Ovary (tissue), 7 donors: ENCODE measurements at regions not wholly inside any gene's neighbourhood (a gene's known extent, or its start where the extent isn't known, plus 50 kb on each side); places are given as distances from the start of the nearest gene placed in this dataset.

ENCODE experiments used
- DNase-seq, 5 donors: peaks; one replicate each; pipeline ENCODE4 v3.0.0-alpha.2; 2019 to 2020
- H3K27ac ChIP-seq, 2 donors: fragments of 200-600 bp; one replicate each; pipeline versions ENCODE4 v1.5.1 to v1.8.0; 2019 to 2022
- H3K27me3 ChIP-seq: fragments of 200-600 bp; one replicate; pipeline ENCODE4 v1.8.0; 2022
- H3K36me3 ChIP-seq: fragments of 200-600 bp; sonication (generic); one replicate; pipeline ENCODE4 v1.5.1; 2019
- H3K4me1 ChIP-seq: one replicate; pipeline ENCODE4 v1.8.1; 2013; ENCODE audit warnings: mild to moderate bottlenecking, moderate library complexity; ENCODE audit not compliant: insufficient read depth
- H3K4me3 ChIP-seq: fragments of 200-600 bp; sonication (generic); one replicate; pipeline ENCODE4 v1.5.1; 2017
- H3K9me3 ChIP-seq, 2 donors: fragments of 200-600 bp in 1 of 2; sonication (generic) in 1 of 2; one replicate each; pipeline versions ENCODE4 v1.5.1 to v1.8.1; 2013 to 2019; ENCODE audit warnings: mild to moderate bottlenecking in 1 of 2, moderate library complexity in 1 of 2
- EP300 ChIP-seq: sonication (generic); formaldehyde crosslinking; IDR thresholded peaks from one replicate; pipeline ENCODE4 v1.6.1; 2017; ENCODE audit warnings: antibody characterized with exemption
- POLR2A ChIP-seq: fragments of 450-650 bp; IDR thresholded peaks from one replicate; pipeline ENCODE4 v1.6.1; 2017; ENCODE audit warnings: antibody characterized with exemption, mild to moderate bottlenecking, moderate library complexity
- WGBS, 3 donors: extraction: QIAGEN DNeasy Blood & Tissue Kit in 1 of 3; methylation state at CpG; one replicate each; pipeline versions ENCODE4 v1.1.5 to v1.1.7; 2013 to 2017; 5-methylcytosine and 5-hydroxymethylcytosine counted together
- intact Hi-C, 4 donors: fragments of 100-400 bp; cut with DNase I; formaldehyde crosslinking; loops; one replicate each; pipeline versions ENCODE4 v1.11.0 to v1.15.1; 2022 to 2023
- TF ChIP-seq, protein P1 (sequence below), 3 donors: fragments of 450-650 bp in 2 of 3; fragments of 200-600 bp in 1 of 3; IDR thresholded peaks; one replicate each; pipeline versions ENCODE4 v1.5.1 to v1.8.0; 2016 to 2022; ENCODE audit warnings: antibody characterized with exemption in 3 of 3, mild to moderate bottlenecking in 1 of 3
- donor health status: DM: no; HTN: no; CAD: no; lungs with moderate emphysema.
- donor health status: DM: no; HTN: no; CAD: no.
- donor health status: Bipolar disorder and iron deficiency.
- donor health status: DM: no; HTN: no; CAD: no.
- donor health status: DM: yes; HTN: yes; CAD: no.

DNA sequence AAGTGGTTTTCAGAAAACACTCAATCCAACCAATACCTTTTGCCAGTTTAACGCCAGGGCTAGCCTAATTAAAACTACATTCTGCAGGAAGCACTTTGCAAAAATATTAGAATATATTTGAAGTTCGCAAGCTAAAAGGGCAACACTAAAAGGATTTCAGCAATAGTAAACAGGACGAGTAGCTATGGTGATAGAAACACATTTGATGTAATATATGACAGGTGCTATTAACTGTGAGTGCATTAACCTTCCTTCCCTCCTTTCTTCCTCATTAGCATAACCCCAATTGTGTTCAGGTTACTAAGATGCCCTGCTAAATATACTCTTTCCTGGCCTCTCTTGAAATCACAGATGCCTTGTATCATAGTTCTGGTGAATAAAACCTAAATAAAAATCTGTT is 85.6 kb upstream of the TMCC3 start:
- peaks cover 2% of the 10 kb centered on the region for H3K4me1 ChIP-seq
- H3K27ac ChIP-seq: no peak overlapping the region
- H3K9me3 ChIP-seq: no peaks in the 10 kb centered on the region
- no peak overlapping the region for H3K4me3 ChIP-seq
- 78 to 91% (median 91%) methylated on average over 3 of the region's 3 CpGs for WGBS, 3 donors
- DNase-seq: no peak
- no peaks in the 10 kb centered on the region for H3K27me3 ChIP-seq
- no peaks in the 10 kb centered on the region for H3K36me3 ChIP-seq
- TF ChIP-seq EP300 (no peak), POLR2A (no peak)
- TF ChIP-seq, protein P1, sequence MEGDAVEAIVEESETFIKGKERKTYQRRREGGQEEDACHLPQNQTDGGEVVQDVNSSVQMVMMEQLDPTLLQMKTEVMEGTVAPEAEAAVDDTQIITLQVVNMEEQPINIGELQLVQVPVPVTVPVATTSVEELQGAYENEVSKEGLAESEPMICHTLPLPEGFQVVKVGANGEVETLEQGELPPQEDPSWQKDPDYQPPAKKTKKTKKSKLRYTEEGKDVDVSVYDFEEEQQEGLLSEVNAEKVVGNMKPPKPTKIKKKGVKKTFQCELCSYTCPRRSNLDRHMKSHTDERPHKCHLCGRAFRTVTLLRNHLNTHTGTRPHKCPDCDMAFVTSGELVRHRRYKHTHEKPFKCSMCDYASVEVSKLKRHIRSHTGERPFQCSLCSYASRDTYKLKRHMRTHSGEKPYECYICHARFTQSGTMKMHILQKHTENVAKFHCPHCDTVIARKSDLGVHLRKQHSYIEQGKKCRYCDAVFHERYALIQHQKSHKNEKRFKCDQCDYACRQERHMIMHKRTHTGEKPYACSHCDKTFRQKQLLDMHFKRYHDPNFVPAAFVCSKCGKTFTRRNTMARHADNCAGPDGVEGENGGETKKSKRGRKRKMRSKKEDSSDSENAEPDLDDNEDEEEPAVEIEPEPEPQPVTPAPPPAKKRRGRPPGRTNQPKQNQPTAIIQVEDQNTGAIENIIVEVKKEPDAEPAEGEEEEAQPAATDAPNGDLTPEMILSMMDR (IDR thresholded peaks at IDR 0.05): no peak
- intact Hi-C loops: no loop called here

DNA sequence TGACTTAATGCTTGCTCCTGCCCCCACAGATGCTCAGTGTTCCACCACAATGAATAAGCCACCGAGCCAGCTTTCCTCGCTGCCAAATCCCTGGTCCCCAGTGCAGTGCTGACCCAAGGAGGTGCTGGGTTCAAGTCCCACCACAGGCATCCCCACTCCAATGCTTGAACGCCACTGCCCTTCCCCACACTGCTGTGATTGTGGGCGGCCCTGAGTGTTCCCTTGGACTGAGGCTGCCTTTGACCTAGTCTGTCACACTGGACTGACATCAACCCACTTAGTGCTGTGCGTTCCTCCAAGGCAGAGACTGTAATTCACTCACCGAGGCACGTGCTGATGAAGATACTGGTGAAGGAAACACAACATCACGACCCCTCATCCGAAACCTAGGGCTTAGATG is 83.4 kb upstream of the TMCC3 start:
- no peaks in the 10 kb centered on the region for H3K36me3 ChIP-seq
- no peaks in the 10 kb centered on the region for H3K9me3 ChIP-seq
- peaks cover 2% of the 10 kb centered on the region for H3K4me1 ChIP-seq
- no peaks in the 10 kb centered on the region for H3K27me3 ChIP-seq
- no peak for DNase-seq
- H3K4me3 ChIP-seq: no peak overlapping the region
- intact Hi-C loops: no loop called here
- TF ChIP-seq POLR2A: no peak
- TF ChIP-seq, protein P1 (IDR thresholded peaks at IDR 0.05): no peak
- TF ChIP-seq EP300: no peak
- no peak overlapping the region for H3K27ac ChIP-seq
- WGBS, 3 donors: 93 to 95% (median 95%) methylated on average over 9 of the region's 9 CpGs

DNA sequence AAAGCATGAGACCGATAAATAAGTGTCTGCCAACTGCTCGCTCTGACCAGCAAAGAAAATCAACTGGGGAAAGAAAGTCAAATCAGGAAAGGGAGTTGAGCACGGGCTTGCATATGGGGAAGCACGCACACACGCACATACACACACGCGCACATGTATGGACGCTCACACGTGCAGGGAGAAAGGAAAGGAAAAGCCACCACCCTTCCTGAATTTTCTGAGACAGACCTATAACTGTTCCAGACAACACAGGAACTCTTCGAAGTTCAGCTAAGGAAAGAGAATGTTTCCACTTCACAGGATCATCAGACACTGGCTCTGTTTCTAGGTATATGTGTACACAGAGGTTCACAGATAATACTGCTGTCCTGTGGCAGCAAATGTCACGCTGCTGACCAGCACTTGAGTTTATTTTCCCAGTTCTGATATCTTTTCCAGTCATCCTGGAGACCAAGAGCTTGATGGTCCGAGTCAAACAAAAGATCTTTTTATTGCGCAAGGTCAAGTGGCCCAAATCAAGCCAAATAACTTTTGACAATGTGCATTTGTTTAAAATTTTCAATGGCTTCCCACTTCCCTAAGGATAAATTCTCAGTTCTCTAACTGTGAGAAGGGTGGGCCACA is 82.1 kb upstream of the TMCC3 start:
- no peaks in the 10 kb centered on the region for H3K36me3 ChIP-seq
- no peaks in the 10 kb centered on the region for H3K9me3 ChIP-seq
- no peaks in the 10 kb centered on the region for H3K27me3 ChIP-seq
- 65 to 73% (median 70%) methylated on average over 13 of the region's 13 CpGs for WGBS, 3 donors
- peaks cover 2% of the 10 kb centered on the region for H3K4me1 ChIP-seq
- intact Hi-C loops: no loop called here
- no peak overlapping the region for H3K4me3 ChIP-seq
- DNase-seq: no peak
- no peak overlapping the region for H3K27ac ChIP-seq
- TF ChIP-seq, protein P1 (IDR thresholded peaks at IDR 0.05): no peak
- TF ChIP-seq EP300 (no peak), POLR2A (no peak)

DNA sequence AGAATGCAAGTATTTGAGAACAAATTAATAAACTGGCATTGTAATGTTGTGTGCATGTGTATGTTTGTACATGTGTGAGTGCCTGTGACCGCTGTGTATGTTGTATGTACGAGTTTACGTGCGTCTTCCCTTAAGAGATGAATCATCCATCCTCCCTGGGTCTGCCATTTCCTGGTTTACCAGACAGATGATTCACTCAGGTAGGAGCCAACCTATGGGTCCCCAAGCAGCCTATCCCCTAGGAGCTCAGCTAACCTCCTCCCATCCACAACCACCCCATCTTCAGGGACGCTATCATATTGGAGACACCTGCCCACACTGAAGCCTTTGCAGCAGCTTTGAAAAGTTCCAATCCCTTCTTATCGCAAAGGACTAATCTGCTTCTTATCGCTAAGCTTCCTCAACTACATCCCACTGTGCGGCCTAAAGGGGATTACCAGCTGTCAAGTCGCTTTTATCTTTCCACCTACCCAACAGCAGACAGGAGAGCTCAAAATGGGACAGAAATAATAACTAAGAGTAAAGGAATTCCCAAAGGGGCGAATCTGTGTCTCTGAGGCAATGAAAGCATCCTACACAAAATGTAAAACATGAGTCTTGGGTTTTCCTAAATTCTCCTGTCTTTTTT is 81.5 kb upstream of the TMCC3 start:
- no peak overlapping the region for H3K4me3 ChIP-seq
- H3K9me3 ChIP-seq: no peaks in the 10 kb centered on the region
- no peak for TF ChIP-seq EP300
- no peak for TF ChIP-seq POLR2A
- TF ChIP-seq, protein P1 (IDR thresholded peaks at IDR 0.05): no peak
- H3K36me3 ChIP-seq: no peaks in the 10 kb centered on the region
- intact Hi-C loops: no loop called here
- no peak for DNase-seq
- H3K4me1 ChIP-seq: peaks cover 2% of the 10 kb centered on the region
- 74 to 85% (median 79%) methylated on average over 10 of the region's 10 CpGs for whole genome bisulfite sequencing, 3 donors
- H3K27me3 ChIP-seq: no peaks in the 10 kb centered on the region
- H3K27ac ChIP-seq: no peak overlapping the region
